GM12892 (cell line): ENCODE measurements at regions not wholly inside any gene's neighbourhood (a gene's known extent, or its start where the extent isn't known, plus 50 kb on each side); places are given as distances from the start of the nearest gene placed in this dataset.

Source experiments
- POLR2A ChIP-seq: IDR thresholded peaks from 2 replicates; pipeline ENCODE4 v1.6.1; 2011; ENCODE audit warnings: low read depth, low read length, control low read depth
- POLR2AphosphoS5 ChIP-seq: IDR thresholded peaks from 2 replicates; pipeline ENCODE4 v1.6.1; 2011; ENCODE audit warnings: low read depth, low read length, control low read depth

GRCh38 chr7:4616116-4616515 is 66.0 kb upstream of the FOXK1 start:
- TF ChIP-seq POLR2AphosphoS5 (no peak), POLR2A (no peak)
